HCT116 (cell line): ENCODE measurements at regions not wholly inside any gene's neighbourhood (a gene's known extent, or its start where the extent isn't known, plus 50 kb on each side); places are given as distances from the start of the nearest gene placed in this dataset.

Source experiments
- ATAC-seq: fragments of 200-7000 bp; cut with Tn5 transposase; 2 replicates; pipeline ENCODE4 v1.9.1; 2020; ENCODE audit warnings: mild to moderate bottlenecking, moderate library complexity
- BruUV-seq: library from RNA; stranded (reverse); fragments of 400-500 nt; replicated peaks from 2 replicates; lab custom pipeline; 2021; lab: Mats Ljungman, UMichigan
- CTCF ChIA-PET: fragments of 300-600 bp; sonication (Branson Sonifier 250); formaldehyde crosslinking; loops from one replicate; lab custom pipeline; 2021; ENCODE audit warnings: antibody characterized with exemption; lab: Charles Lee
- POLR2A ChIA-PET: fragments of 300-600, 350-600 bp; sonication (Branson Sonifier 250); formaldehyde crosslinking; loops from one replicate; lab custom pipeline; 2021; ENCODE audit warnings: antibody characterized with exemption; lab: Charles Lee
- RAD21 ChIA-PET, 2 experiments: fragments of 300-600 bp; sonication (Branson Sonifier 250); formaldehyde crosslinking; loops; one replicate each; lab custom pipeline; 2023; ENCODE audit warnings: low total read pairs in 2 of 2; ENCODE audit not compliant: uncharacterized antibody in 2 of 2, unreplicated experiment in 2 of 2, low non-redundant PET in 1 of 2; lab: Charles Lee
- DNase-seq: peaks from one replicate; pipeline ENCODE4 v3.0.0-alpha.2; 2010; ENCODE audit warnings: low read depth, low spot score
- H2AFZ ChIP-seq: fragments of 200-600 bp; shearing (Covaris generic), sonication (generic); 2 replicates; pipeline ENCODE4 v1.6.1; 2017; ENCODE audit warnings: low read depth, mixed run types, mixed read lengths, antibody characterized with exemption, low read length; ENCODE audit not compliant: poor library complexity, severe bottlenecking
- H3K27ac ChIP-seq: 2 replicates; pipeline ENCODE4 v1.5.1; 2012; ENCODE audit warnings: low read depth, low read length
- H3K27me3 ChIP-seq: fragments of 200-600 bp; sonication (generic); 2 replicates; pipeline ENCODE4 v1.6.1; 2016; ENCODE audit warnings: mixed run types, low read length, mixed read lengths; ENCODE audit not compliant: insufficient read depth
- H3K36me3 ChIP-seq, 2 experiments: fragments of 200-500 bp in 1 of 2; fragments of 200-600 bp in 1 of 2; sonication (Bioruptor generic) in 1 of 2; sonication (generic) in 1 of 2; 2 replicates each; pipeline versions ENCODE4 v1.5.1 to v1.6.1; 2014 to 2016; ENCODE audit warnings: low read length in 2 of 2, inconsistent platforms in 1 of 2, mixed read lengths in 1 of 2, mixed run types in 1 of 2; ENCODE audit not compliant: insufficient read depth in 2 of 2, control insufficient read depth in 1 of 2
- H3K4me1 ChIP-seq, 2 experiments: fragments of 200-600 bp in 1 of 2; sonication (generic) in 1 of 2; 2 replicates each; pipeline versions ENCODE4 v1.5.1 to v1.6.1; 2012 to 2017; ENCODE audit warnings: low read length in 2 of 2, inconsistent platforms in 1 of 2, mild to moderate bottlenecking in 1 of 2, mixed read lengths in 1 of 2, mixed run types in 1 of 2, moderate library complexity in 1 of 2; ENCODE audit not compliant: insufficient read depth in 2 of 2, control insufficient read depth in 1 of 2
- H3K4me2 ChIP-seq: fragments of 200-600 bp; sonication (generic); 2 replicates; pipeline ENCODE4 v1.6.1; 2017; ENCODE audit warnings: mixed run types, low read length, mixed read lengths
- H3K4me3 ChIP-seq, 2 experiments: fragments of 200-600 bp in 1 of 2; sonication (generic) in 1 of 2; replicated peaks in 1 of 2; 2 replicates each; pipeline ENCODE4 v1.5.1; 2011 to 2016; ENCODE audit warnings: low read length in 2 of 2, control low read depth in 1 of 2, low read depth in 1 of 2, mild to moderate bottlenecking in 1 of 2, mixed read lengths in 1 of 2, mixed run types in 1 of 2
- H3K79me2 ChIP-seq: fragments of 200-600 bp; sonication (generic); 2 replicates; pipeline ENCODE4 v1.6.1; 2017; ENCODE audit warnings: mild to moderate bottlenecking, mixed run types, low read length, moderate library complexity, mixed read lengths; ENCODE audit not compliant: insufficient read depth
- H3K9ac ChIP-seq: fragments of 200-600 bp; sonication (generic); 2 replicates; pipeline ENCODE4 v1.6.1; 2016; ENCODE audit warnings: low read length, mixed read lengths
- H3K9me2 ChIP-seq: fragments of 200-600 bp; sonication (generic), shearing (Covaris generic); 2 replicates; pipeline ENCODE4 v1.6.1; 2017; ENCODE audit warnings: mixed run types, mild to moderate bottlenecking, moderate library complexity; ENCODE audit not compliant: insufficient read depth
- H3K9me3 ChIP-seq, 2 experiments: fragments of 200-500 bp in 1 of 2; fragments of 200-600 bp in 1 of 2; sonication (Bioruptor generic) in 1 of 2; sonication (generic) in 1 of 2; 2 replicates each; pipeline ENCODE4 v1.6.1; 2014 to 2017; ENCODE audit warnings: low read length in 2 of 2, mixed read lengths in 2 of 2, inconsistent platforms in 1 of 2, low read depth in 1 of 2, mild to moderate bottlenecking in 1 of 2, mixed run types in 1 of 2, moderate library complexity in 1 of 2; ENCODE audit not compliant: control insufficient read depth in 1 of 2, insufficient read depth in 1 of 2
- H4K20me1 ChIP-seq: fragments of 200-600 bp; sonication (generic), shearing (Covaris generic); 2 replicates; pipeline ENCODE4 v1.6.1; 2017; ENCODE audit warnings: mixed run types, mild to moderate bottlenecking, moderate library complexity; ENCODE audit not compliant: insufficient read depth
- CBX3 ChIP-seq: IDR thresholded peaks from 2 replicates; pipeline ENCODE4 v1.6.1; 2012; ENCODE audit warnings: low read depth
- EGR1 ChIP-seq: IDR thresholded peaks from 2 replicates; pipeline ENCODE4 v1.6.1; 2012; ENCODE audit warnings: low read depth
- intact Hi-C: fragments of 100-400 bp; cut with micrococcal nuclease; formaldehyde crosslinking; loops from 2 replicates; pipeline ENCODE4 v1.10.0; 2022
- TF ChIP-seq, protein P1 (sequence below): IDR thresholded peaks from 2 replicates; pipeline ENCODE4 v1.6.1; 2012
- TF ChIP-seq, protein P2 (sequence below): IDR thresholded peaks from 2 replicates; pipeline ENCODE4 v1.6.1; 2012; ENCODE audit warnings: low read depth

GRCh38 chr5:5794118-5794560 is 371.7 kb downstream of the ICE1 start:
- H3K9ac ChIP-seq, result no peak overlapping the region
- no peaks in the 10 kb centered on the region for H3K9me2 ChIP-seq
- H3K36me3 ChIP-seq, result no peaks in the 10 kb centered on the region
- H3K79me2 ChIP-seq, result no peaks in the 10 kb centered on the region
- no peaks in the 10 kb centered on the region for H4K20me1 ChIP-seq
- no peak overlapping the region for H3K4me2 ChIP-seq
- no peak for ATAC-seq
- BruUV-seq, result no TSS peak
- RAD21 ChIA-PET, result no interaction called here
- DNase-seq, result no peak
- H3K27me3 ChIP-seq, result 0 out of 2 replicates have a peak, but pooled peaks cover 2% of the 10 kb centered on the region
- TF ChIP-seq CBX3 (no peak), EGR1 (no peak)
- TF ChIP-seq, protein P1, sequence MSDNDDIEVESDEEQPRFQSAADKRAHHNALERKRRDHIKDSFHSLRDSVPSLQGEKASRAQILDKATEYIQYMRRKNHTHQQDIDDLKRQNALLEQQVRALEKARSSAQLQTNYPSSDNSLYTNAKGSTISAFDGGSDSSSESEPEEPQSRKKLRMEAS, result no peak
- no peak overlapping the region for H3K27ac ChIP-seq
- no peaks in the 10 kb centered on the region for H3K9me3 ChIP-seq
- intact Hi-C loops, result no loop called here
- no peaks in the 10 kb centered on the region for H3K4me1 ChIP-seq
- CTCF ChIA-PET, result no interaction called here
- no peak overlapping the region for H2AFZ ChIP-seq
- H3K4me3 ChIP-seq, result no peak overlapping the region
- POLR2A ChIA-PET, result no interaction called here

GRCh38 chr5:5793242-5794117 is 371.0 kb downstream of the ICE1 start:
- BruUV-seq, result no TSS peak
- Histone ChIP-seq H3K9me3 (no peaks in the 10 kb centered on the region), H3K79me2 (no peaks in the 10 kb centered on the region), H3K4me2 (no peak overlapping the region), H3K4me1 (no peaks in the 10 kb centered on the region), H3K9ac (no peak overlapping the region), H3K27ac (no peak overlapping the region), H3K4me3 (no peak overlapping the region), H2AFZ (no peak overlapping the region), H3K36me3 (no peaks in the 10 kb centered on the region), H3K27me3 (0 out of 2 replicates have a peak, but pooled peaks cover 2% of the 10 kb centered on the region), H3K9me2 (no peaks in the 10 kb centered on the region), H4K20me1 (no peaks in the 10 kb centered on the region)
- intact Hi-C loops, result no loop called here
- ChIA-PET RAD21 (no interaction called here), CTCF (no interaction called here), POLR2A (no interaction called here)
- no peak for DNase-seq
- TF ChIP-seq, protein P2, sequence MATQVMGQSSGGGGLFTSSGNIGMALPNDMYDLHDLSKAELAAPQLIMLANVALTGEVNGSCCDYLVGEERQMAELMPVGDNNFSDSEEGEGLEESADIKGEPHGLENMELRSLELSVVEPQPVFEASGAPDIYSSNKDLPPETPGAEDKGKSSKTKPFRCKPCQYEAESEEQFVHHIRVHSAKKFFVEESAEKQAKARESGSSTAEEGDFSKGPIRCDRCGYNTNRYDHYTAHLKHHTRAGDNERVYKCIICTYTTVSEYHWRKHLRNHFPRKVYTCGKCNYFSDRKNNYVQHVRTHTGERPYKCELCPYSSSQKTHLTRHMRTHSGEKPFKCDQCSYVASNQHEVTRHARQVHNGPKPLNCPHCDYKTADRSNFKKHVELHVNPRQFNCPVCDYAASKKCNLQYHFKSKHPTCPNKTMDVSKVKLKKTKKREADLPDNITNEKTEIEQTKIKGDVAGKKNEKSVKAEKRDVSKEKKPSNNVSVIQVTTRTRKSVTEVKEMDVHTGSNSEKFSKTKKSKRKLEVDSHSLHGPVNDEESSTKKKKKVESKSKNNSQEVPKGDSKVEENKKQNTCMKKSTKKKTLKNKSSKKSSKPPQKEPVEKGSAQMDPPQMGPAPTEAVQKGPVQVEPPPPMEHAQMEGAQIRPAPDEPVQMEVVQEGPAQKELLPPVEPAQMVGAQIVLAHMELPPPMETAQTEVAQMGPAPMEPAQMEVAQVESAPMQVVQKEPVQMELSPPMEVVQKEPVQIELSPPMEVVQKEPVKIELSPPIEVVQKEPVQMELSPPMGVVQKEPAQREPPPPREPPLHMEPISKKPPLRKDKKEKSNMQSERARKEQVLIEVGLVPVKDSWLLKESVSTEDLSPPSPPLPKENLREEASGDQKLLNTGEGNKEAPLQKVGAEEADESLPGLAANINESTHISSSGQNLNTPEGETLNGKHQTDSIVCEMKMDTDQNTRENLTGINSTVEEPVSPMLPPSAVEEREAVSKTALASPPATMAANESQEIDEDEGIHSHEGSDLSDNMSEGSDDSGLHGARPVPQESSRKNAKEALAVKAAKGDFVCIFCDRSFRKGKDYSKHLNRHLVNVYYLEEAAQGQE, result no peak
- no peak for ATAC-seq
